GM23338 (cell line): ENCODE measurements at regions not wholly inside any gene's neighbourhood (a gene's known extent, or its start where the extent isn't known, plus 50 kb on each side); places are given as distances from the start of the nearest gene placed in this dataset.
"Not testable (repeated sequence)": the region's sequence is repeated elsewhere in the genome, so short reads cannot be mapped to it uniquely, and the experiment has no call there.

Experiments used
- ATAC-seq: fragments of 200-7000 bp; cut with Tn5 transposase; 3 replicates; pipeline ENCODE4 v1.9.1; 2020
- DNase-seq: peaks from one replicate; pipeline ENCODE4 v3.0.0-alpha.2; 2015; ENCODE audit warnings: low spot score
- H2AFZ ChIP-seq: fragments of 200-600 bp; sonication (generic); 2 replicates; pipeline ENCODE4 v1.8.0; 2016; ENCODE audit warnings: antibody characterized with exemption, mild to moderate bottlenecking, moderate library complexity
- H3F3A ChIP-seq: fragments of 200-600 bp; sonication (generic); replicated peaks from 2 replicates; pipeline ENCODE4 v1.8.0; 2017; ENCODE audit warnings: antibody characterized with exemption, mixed run types, low read depth
- H3K27ac ChIP-seq: fragments of 200-600 bp; sonication (generic); 2 replicates; pipeline ENCODE4 v1.6.1; 2016; ENCODE audit warnings: low read depth
- H3K27me3 ChIP-seq: fragments of 200-600 bp; sonication (generic); 2 replicates; pipeline ENCODE4 v1.8.0; 2016; ENCODE audit warnings: mild to moderate bottlenecking, mixed run types, moderate library complexity; ENCODE audit not compliant: insufficient read depth
- H3K36me3 ChIP-seq: fragments of 200-600 bp; sonication (generic); 2 replicates; pipeline ENCODE4 v1.8.0; 2016; ENCODE audit warnings: mild to moderate bottlenecking; ENCODE audit not compliant: insufficient read depth
- H3K4me1 ChIP-seq: fragments of 200-600 bp; sonication (generic); 2 replicates; pipeline ENCODE4 v1.8.0; 2016; ENCODE audit warnings: mild to moderate bottlenecking, moderate library complexity; ENCODE audit not compliant: insufficient read depth
- H3K4me2 ChIP-seq: fragments of 200-600 bp; sonication (generic); 2 replicates; pipeline ENCODE4 v1.7.1; 2017; ENCODE audit warnings: mixed run types
- H3K4me3 ChIP-seq: fragments of 200-600 bp; sonication (generic); 2 replicates; pipeline ENCODE4 v1.6.1; 2016; ENCODE audit warnings: mixed run types
- H3K79me2 ChIP-seq: fragments of 200-600 bp; sonication (generic); replicated peaks from 2 replicates; pipeline ENCODE4 v1.8.0; 2017; ENCODE audit warnings: mild to moderate bottlenecking; ENCODE audit not compliant: insufficient read depth
- H3K9me2 ChIP-seq: fragments of 200-600 bp; sonication (generic); 2 replicates; pipeline ENCODE4 v1.8.0; 2017; ENCODE audit not compliant: insufficient read depth
- H4K20me1 ChIP-seq: fragments of 200-600 bp; sonication (generic); replicated peaks from 2 replicates; pipeline ENCODE4 v1.8.0; 2017; ENCODE audit warnings: mild to moderate bottlenecking; ENCODE audit not compliant: insufficient read depth
- H3K27ac Mint-ChIP-seq: 2 replicates; pipeline ENCODE4 v1.8.0; 2020; ENCODE audit warnings: inconsistent platforms, mild to moderate bottlenecking, moderate library complexity, mixed read lengths
- H3K27me3 Mint-ChIP-seq: 3 replicates; pipeline ENCODE4 v1.8.0; 2022; ENCODE audit warnings: low read depth, mild to moderate bottlenecking, moderate library complexity, mixed read lengths, inconsistent platforms; ENCODE audit not compliant: insufficient read depth, poor library complexity
- H3K36me3 Mint-ChIP-seq: 3 replicates; pipeline ENCODE4 v1.8.0; 2021; ENCODE audit warnings: low read depth, mild to moderate bottlenecking, inconsistent platforms, moderate library complexity, mixed read lengths
- H3K4me1 Mint-ChIP-seq: 3 replicates; pipeline ENCODE4 v1.8.0; 2020; ENCODE audit warnings: mild to moderate bottlenecking, inconsistent platforms, mixed read lengths
- H3K4me3 Mint-ChIP-seq: 3 replicates; pipeline ENCODE4 v1.8.0; 2021; ENCODE audit warnings: moderate library complexity, mild to moderate bottlenecking, inconsistent platforms, mixed read lengths
- H3K9me3 Mint-ChIP-seq: 3 replicates; pipeline ENCODE4 v1.8.0; 2020; ENCODE audit warnings: moderate library complexity, mild to moderate bottlenecking, inconsistent platforms, mixed read lengths

- not testable (repeated sequence) for H3K27ac ChIP-seq, H2AFZ ChIP-seq, H3K4me1 Mint-ChIP-seq, H3K36me3 ChIP-seq, H3K9me3 Mint-ChIP-seq, ATAC-seq, H3K79me2 ChIP-seq, H3K4me1 ChIP-seq, H3K9me2 ChIP-seq, H3K36me3 Mint-ChIP-seq, H3K27me3 ChIP-seq, H3K4me3 Mint-ChIP-seq, H3K4me2 ChIP-seq, H3K4me3 ChIP-seq, H4K20me1 ChIP-seq, H3K27ac Mint-ChIP-seq, H3K27me3 Mint-ChIP-seq, DNase-seq, H3F3A ChIP-seq
Measured at GRCh38 chr16:18118071-18118470, 218.5 kb downstream of the NPIPA8 start.

GRCh38 chr16:18104412-18104811 lies 232.1 kb downstream of the NPIPA8 start:
- DNase-seq, H3K27me3 ChIP-seq, H4K20me1 ChIP-seq, ATAC-seq, H3K9me2 ChIP-seq, H3K36me3 Mint-ChIP-seq, H3K9me3 Mint-ChIP-seq, H2AFZ ChIP-seq, H3K4me1 ChIP-seq, H3K27me3 Mint-ChIP-seq, H3K27ac ChIP-seq, H3K4me3 Mint-ChIP-seq, H3K4me1 Mint-ChIP-seq, H3K4me3 ChIP-seq, H3F3A ChIP-seq, H3K4me2 ChIP-seq, H3K79me2 ChIP-seq, H3K27ac Mint-ChIP-seq, H3K36me3 ChIP-seq: not testable (repeated sequence)

- not testable (repeated sequence) for DNase-seq, H3K9me2 ChIP-seq, H3F3A ChIP-seq, H3K4me2 ChIP-seq, H3K4me3 Mint-ChIP-seq, H3K4me3 ChIP-seq, ATAC-seq, H3K27ac ChIP-seq, H2AFZ ChIP-seq, H3K27me3 ChIP-seq, H3K36me3 ChIP-seq, H3K4me1 Mint-ChIP-seq, H3K36me3 Mint-ChIP-seq, H3K27ac Mint-ChIP-seq, H3K27me3 Mint-ChIP-seq, H3K79me2 ChIP-seq, H3K9me3 Mint-ChIP-seq, H3K4me1 ChIP-seq, H4K20me1 ChIP-seq
Measured at GRCh38 chr16:18101077-18101476, 235.5 kb downstream of the NPIPA8 start.

- not testable (repeated sequence) for H2AFZ ChIP-seq, H3K27ac ChIP-seq, DNase-seq, H3K27me3 ChIP-seq, H3K4me2 ChIP-seq, H3K79me2 ChIP-seq, H3K36me3 Mint-ChIP-seq, H3F3A ChIP-seq, H3K9me2 ChIP-seq, ATAC-seq, H3K27ac Mint-ChIP-seq, H3K36me3 ChIP-seq, H3K4me1 ChIP-seq, H3K9me3 Mint-ChIP-seq, H3K27me3 Mint-ChIP-seq, H3K4me3 ChIP-seq, H3K4me3 Mint-ChIP-seq, H4K20me1 ChIP-seq, H3K4me1 Mint-ChIP-seq
Measured at GRCh38 chr16:18092605-18093004, 243.9 kb downstream of the NPIPA8 start.

- H3K27me3 ChIP-seq, H3K27ac ChIP-seq, H3K79me2 ChIP-seq, H3K4me2 ChIP-seq, H3K4me1 ChIP-seq, ATAC-seq, H3K36me3 ChIP-seq, H3K27me3 Mint-ChIP-seq, H3K9me2 ChIP-seq, H4K20me1 ChIP-seq, H3K4me1 Mint-ChIP-seq, H3K4me3 ChIP-seq, DNase-seq, H3K36me3 Mint-ChIP-seq, H2AFZ ChIP-seq, H3K4me3 Mint-ChIP-seq, H3K9me3 Mint-ChIP-seq, H3K27ac Mint-ChIP-seq, H3F3A ChIP-seq: not testable (repeated sequence)
Measured at GRCh38 chr16:18080658-18081363, 255.7 kb downstream of the NPIPA8 start.

- not testable (repeated sequence) for H3K79me2 ChIP-seq, H3K4me3 ChIP-seq, H3K9me2 ChIP-seq, H3K27me3 ChIP-seq, H3K36me3 ChIP-seq, H3K9me3 Mint-ChIP-seq, H3F3A ChIP-seq, DNase-seq, H3K4me3 Mint-ChIP-seq, H3K27me3 Mint-ChIP-seq, H2AFZ ChIP-seq, H3K27ac Mint-ChIP-seq, H3K4me2 ChIP-seq, H3K27ac ChIP-seq, H3K36me3 Mint-ChIP-seq, H4K20me1 ChIP-seq
- peaks cover 10% of the 10 kb centered on the region; the same call in 2 of the 3 replicates for H3K4me1 Mint-ChIP-seq
- ATAC-seq, result peak; percentile 72
- H3K4me1 ChIP-seq, result peaks cover 11% of the 10 kb centered on the region
Measured at GRCh38 chr16:18077910-18078309, 258.6 kb downstream of the NPIPA8 start.
